ENCODE measurements at regions not wholly inside any gene's neighbourhood (a gene's known extent, or its start where the extent isn't known, plus 50 kb on each side); places are given as distances from the start of the nearest gene placed in this dataset.
"Not testable (repeated sequence)": the region's sequence is repeated elsewhere in the genome, so short reads cannot be mapped to it uniquely, and the experiment has no call there.

DNA sequence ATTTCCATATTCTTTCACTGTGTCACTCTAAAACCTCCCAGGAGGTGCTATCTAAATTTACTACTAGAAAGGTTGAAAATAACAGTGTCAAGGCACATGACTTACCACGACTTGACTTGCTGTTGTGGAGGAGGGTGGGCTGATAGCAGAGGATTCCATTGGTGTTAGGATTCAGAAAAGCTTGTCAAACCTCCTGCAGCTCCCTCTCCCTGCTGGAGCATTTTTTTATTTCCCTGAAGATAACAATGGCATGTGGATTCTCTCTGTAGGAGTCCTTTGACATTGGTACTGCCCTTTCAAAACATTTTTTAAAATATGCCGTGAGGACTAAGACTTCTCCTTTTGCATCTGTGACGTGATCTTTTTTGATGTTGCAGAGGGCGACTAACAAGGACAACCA lies 696.9 kb upstream of the GYPC start:
- Mint-ChIP-seq H3K4me3 (no peak overlapping the region), H3K27ac (no peak overlapping the region), H3K36me3 (no peaks in the 10 kb centered on the region), H3K9me3 (ENCODE audit: low read depth) (peaks cover 9% of the 10 kb centered on the region), H3K27me3 (no peaks in the 10 kb centered on the region), H3K4me1 (ENCODE audit: low read depth) (no peaks in the 10 kb centered on the region)

DNA sequence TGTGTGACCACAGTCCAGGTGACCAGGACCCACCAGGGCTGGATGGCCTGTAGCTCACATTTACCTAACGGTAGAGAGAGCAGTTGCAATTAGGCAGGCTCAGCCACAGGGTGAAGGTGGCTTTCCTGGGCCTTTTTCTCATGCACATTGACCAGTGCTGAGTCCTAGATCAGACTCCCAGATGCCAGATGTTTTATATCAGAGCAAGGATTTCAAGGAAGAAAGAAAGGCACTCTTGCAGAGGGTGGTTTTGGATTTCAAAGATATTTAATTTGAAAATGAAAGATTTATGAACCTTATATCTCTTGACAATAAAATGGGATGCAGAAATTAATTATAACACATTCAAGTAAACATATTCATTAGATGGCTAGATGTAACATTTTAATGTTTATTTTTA lies 694.2 kb upstream of the GYPC start:
- no peaks in the 10 kb centered on the region for H3K27me3 Mint-ChIP-seq
- H3K4me3 Mint-ChIP-seq: no peak overlapping the region
- no peaks in the 10 kb centered on the region for H3K4me1 Mint-ChIP-seq (ENCODE audit: low read depth)
- H3K36me3 Mint-ChIP-seq: no peaks in the 10 kb centered on the region
- peaks cover 5% of the 10 kb centered on the region for H3K9me3 Mint-ChIP-seq (ENCODE audit: low read depth)
- H3K27ac Mint-ChIP-seq: no peak overlapping the region

DNA sequence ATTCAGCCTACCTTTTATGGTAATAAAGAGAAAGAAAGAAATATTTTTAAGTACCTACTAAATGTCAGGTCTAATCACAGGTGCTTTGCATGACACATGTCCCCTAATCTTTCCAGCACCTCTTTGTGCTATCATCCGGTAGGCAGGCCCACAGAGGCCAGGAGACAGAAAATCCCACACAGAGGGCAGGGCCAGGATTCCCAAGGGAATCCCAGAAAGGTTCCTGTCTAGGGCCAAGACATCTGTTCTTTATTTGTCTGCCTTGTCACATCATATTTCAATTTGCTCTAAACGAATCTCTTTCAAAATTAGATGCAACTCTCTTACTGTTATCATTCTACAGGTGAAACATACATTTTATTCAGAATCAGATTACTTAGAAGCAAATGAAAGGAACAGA lies 676.1 kb upstream of the GYPC start:
- Mint-ChIP-seq H3K36me3 (no peaks in the 10 kb centered on the region), H3K9me3 (ENCODE audit: low read depth) (no peaks in the 10 kb centered on the region), H3K4me3 (no peak overlapping the region), H3K27me3 (no peaks in the 10 kb centered on the region), H3K27ac (no peak overlapping the region), H3K4me1 (ENCODE audit: low read depth) (no peaks in the 10 kb centered on the region)

DNA sequence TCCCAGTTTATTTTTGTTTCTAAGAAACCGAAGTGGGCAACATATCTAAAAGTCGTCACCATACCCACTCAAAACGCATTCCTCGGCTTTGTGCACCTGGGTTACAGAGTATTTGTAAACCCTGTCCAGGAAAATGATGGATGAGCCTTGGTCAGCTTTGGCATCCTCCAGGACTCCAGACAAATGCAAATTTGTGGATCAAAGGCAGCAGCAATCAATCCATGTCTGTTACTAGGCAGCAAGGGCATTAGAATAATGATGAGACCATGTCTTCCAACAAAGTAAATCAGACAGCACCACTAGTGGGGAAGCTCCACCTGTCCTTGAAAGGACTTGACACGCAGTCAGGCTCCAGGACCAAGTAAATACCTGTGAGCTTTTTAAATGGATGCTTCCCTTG lies 672.6 kb upstream of the GYPC start:
- Mint-ChIP-seq H3K27me3 (no peaks in the 10 kb centered on the region), H3K36me3 (no peaks in the 10 kb centered on the region), H3K4me1 (ENCODE audit: low read depth) (no peaks in the 10 kb centered on the region), H3K27ac (no peak overlapping the region), H3K9me3 (ENCODE audit: low read depth) (no peaks in the 10 kb centered on the region), H3K4me3 (no peak overlapping the region)

DNA sequence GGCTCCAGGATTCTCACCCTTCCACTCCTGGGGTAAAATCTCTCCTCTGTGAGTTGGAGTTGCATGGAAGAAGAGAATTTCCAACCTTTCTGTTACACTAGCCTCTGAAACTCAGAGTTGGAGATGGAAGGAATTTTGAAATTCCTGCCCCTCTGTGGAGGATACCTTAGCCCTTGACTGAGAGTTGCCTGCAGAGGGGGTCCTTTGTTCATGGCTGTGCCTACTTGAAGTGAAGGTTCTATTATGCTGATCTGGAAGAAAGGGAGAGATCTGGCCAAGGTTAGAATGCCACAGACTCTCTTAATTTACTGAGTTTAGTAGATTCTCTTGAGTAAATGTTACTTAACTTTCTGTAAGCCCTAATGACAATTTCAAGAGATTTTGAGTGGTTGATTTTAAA lies 626.6 kb upstream of the GYPC start:
- H3K9me3 Mint-ChIP-seq (ENCODE audit: low read depth): peaks cover 4% of the 10 kb centered on the region
- no peaks in the 10 kb centered on the region for H3K27me3 Mint-ChIP-seq
- H3K36me3 Mint-ChIP-seq: no peaks in the 10 kb centered on the region
- no peak overlapping the region for H3K4me3 Mint-ChIP-seq
- H3K4me1 Mint-ChIP-seq (ENCODE audit: low read depth): no peaks in the 10 kb centered on the region
- H3K27ac Mint-ChIP-seq: no peak overlapping the region

DNA sequence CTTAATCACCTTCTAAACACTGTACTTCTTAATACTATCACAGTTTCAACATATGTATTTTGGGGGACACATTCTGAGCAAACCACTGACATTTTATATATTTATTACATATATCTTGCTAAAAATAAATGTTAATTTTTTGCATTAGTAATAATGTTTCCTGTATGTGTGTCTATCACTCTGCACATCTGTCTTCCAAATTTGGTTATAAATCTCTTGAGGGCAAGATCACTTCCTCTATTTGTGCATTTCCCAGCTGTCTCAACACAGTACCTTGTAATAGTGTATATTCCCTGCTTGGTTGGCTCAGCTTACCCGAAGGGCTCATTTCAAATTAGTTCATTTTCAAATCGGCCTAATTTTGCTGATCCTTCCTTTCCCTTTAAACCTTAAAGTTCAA lies 617.1 kb upstream of the GYPC start:
- H3K36me3 Mint-ChIP-seq: no peaks in the 10 kb centered on the region
- H3K27me3 Mint-ChIP-seq: no peaks in the 10 kb centered on the region

DNA sequence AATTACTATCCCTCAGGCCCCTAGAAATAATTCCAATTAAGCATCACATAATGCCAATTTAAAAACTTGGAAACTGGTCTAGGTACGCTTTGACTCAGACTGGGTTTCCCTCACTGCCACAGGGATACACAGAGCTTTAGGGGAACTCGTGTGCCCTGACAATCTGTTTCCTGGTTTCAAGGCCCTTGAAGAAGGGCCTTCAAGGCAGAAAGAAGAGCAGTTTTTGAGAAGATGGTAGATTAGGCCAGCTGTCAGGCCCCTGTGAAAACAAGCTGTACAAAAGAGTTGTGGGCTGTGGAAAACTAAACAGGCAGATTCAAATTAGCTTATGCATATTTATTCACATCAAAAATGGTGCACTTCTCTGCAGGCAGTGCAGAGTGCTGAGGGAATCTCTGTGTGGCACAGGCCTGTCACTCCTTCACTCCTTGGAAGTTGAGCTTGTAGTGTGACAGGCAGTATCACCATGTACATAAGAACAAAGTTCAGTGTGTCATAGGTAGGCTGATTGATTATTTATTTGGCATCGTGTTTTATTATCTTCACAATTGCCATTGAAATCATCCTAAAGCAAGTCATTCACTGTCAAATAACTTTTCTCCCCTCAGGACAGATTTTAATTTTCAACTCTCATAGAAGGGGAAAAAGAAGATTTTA lies 614.4 kb upstream of the GYPC start:
- no peaks in the 10 kb centered on the region for H3K4me1 Mint-ChIP-seq (ENCODE audit: low read depth)
- H3K27ac Mint-ChIP-seq: no peak overlapping the region
- H3K9me3 Mint-ChIP-seq (ENCODE audit: low read depth): no peaks in the 10 kb centered on the region
- H3K27me3 Mint-ChIP-seq: no peaks in the 10 kb centered on the region
- H3K4me3 Mint-ChIP-seq: no peak overlapping the region
- no peaks in the 10 kb centered on the region for H3K36me3 Mint-ChIP-seq

More for the DNA sequence above, 617.1 kb upstream of the GYPC start:
- Mint-ChIP-seq H3K4me3 (no peak overlapping the region), H3K27ac (no peak overlapping the region), H3K9me3 (ENCODE audit: low read depth) (no peaks in the 10 kb centered on the region), H3K4me1 (ENCODE audit: low read depth) (no peaks in the 10 kb centered on the region)

DNA sequence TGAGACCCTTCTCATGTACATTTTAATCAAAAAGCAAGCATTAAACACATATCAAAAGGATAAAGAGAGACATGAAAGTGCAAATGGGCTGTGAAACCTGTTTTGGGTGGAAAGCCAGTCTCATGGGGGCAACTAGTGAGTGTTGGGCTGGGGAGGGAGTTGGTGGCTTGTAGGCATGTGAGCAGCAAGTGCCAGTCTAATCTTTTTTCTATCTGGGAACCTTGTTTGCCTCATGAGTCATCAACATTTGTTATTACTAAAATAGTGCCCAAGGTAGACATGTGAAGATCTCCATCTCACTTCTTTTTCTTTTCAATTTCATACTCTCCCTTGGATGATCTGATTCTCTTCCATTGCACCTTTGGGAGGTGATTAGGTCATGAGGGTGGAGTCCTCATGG lies 613.9 kb upstream of the GYPC start:
- H3K4me3 Mint-ChIP-seq: no peak overlapping the region
- H3K4me1 Mint-ChIP-seq (ENCODE audit: low read depth): no peaks in the 10 kb centered on the region
- H3K27me3 Mint-ChIP-seq: no peaks in the 10 kb centered on the region

DNA sequence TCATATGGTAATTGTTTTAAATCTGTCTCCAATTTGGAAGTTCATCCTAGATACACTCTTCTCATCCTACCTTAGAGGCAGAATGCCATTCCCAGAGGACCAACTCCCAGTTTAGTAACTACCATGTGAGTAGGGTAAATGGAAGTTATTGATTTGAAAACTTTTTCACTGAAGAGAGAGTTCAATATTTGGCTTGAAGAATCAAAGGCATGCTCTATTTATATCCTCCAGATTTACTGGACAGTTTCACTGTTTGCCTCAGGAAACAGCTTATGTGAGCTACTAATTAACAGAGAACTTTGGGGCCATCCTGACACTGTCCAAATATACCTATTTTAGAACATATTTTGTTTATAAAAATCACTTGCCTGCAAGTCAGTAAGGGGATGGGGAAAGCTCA lies 607.2 kb upstream of the GYPC start:
- no peaks in the 10 kb centered on the region for H3K36me3 Mint-ChIP-seq
- no peaks in the 10 kb centered on the region for H3K27me3 Mint-ChIP-seq
- H3K4me3 Mint-ChIP-seq: no peak overlapping the region
- H3K9me3 Mint-ChIP-seq (ENCODE audit: low read depth): peaks cover 12% of the 10 kb centered on the region
- H3K27ac Mint-ChIP-seq: no peak overlapping the region
- H3K4me1 Mint-ChIP-seq (ENCODE audit: low read depth): no peaks in the 10 kb centered on the region

More for the DNA sequence above, 613.9 kb upstream of the GYPC start:
- H3K36me3 Mint-ChIP-seq: no peaks in the 10 kb centered on the region
- H3K27ac Mint-ChIP-seq: no peak overlapping the region
- H3K9me3 Mint-ChIP-seq (ENCODE audit: low read depth): no peaks in the 10 kb centered on the region

DNA sequence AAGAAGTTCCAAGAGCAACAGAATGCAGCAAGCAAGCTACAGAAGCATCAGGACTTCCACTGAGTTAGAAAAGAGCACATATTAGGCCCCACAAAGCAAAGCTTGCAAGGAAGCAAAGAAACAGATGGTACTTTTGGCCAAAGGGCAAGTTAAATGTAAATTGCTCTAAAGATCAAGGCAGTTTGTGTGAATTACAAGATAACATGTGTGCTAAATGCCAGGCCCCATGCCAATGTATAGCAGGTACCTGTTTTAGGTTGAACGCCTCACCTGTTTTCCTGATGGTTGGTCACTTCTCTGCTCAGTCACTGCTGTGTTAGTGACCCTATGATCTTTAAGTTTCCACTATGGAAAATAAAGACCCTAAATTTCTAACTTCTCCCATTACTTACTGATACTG lies 606.5 kb upstream of the GYPC start:
- no peaks in the 10 kb centered on the region for H3K4me1 Mint-ChIP-seq (ENCODE audit: low read depth)

DNA sequence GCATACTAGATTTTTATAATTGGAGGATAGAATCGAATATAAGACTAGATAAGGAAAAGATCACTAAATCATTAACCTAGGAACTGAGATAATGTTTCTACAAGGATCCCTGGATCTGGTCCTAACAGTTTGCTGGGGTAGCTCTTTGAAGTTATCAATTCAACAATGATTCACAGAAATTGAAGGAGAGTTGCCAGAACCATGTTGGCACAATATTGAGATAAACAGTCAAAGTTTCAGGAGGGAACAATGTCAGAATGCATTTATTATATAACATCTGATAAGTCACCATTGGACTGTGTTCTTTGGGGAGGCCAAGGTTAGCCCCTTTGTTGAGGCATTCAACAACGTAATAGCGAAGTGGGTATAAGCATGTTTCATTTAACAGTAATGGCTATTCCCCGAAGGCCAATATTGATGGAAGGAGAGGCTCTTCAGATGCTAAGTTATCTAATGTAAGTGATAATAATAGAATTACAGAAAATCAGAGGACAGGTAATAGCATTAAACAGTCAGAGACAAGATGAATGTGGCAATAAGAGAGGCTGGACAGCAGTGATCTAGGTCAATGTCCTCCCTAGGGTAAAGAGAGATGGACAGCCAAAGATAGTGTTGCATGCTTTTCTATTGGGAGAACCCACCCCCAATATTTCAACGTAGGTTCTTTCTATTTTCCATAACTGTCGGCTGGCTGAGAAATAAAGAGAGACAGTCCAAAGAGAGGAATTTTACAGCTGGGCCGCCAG lies 604.8 kb upstream of the GYPC start:
- H3K9me3 Mint-ChIP-seq (ENCODE audit: low read depth): peaks cover 17% of the 10 kb centered on the region
- H3K27me3 Mint-ChIP-seq: no peaks in the 10 kb centered on the region
- no peaks in the 10 kb centered on the region for H3K4me1 Mint-ChIP-seq (ENCODE audit: low read depth)
- no peak overlapping the region for H3K4me3 Mint-ChIP-seq
- H3K36me3 Mint-ChIP-seq: no peaks in the 10 kb centered on the region
- H3K27ac Mint-ChIP-seq: no peak overlapping the region

More for the DNA sequence above, 606.5 kb upstream of the GYPC start:
- peaks cover 14% of the 10 kb centered on the region for H3K9me3 Mint-ChIP-seq (ENCODE audit: low read depth)
- H3K27me3 Mint-ChIP-seq: no peaks in the 10 kb centered on the region
- no peak overlapping the region for H3K4me3 Mint-ChIP-seq
- no peak overlapping the region for H3K27ac Mint-ChIP-seq
- H3K36me3 Mint-ChIP-seq: no peaks in the 10 kb centered on the region

DNA sequence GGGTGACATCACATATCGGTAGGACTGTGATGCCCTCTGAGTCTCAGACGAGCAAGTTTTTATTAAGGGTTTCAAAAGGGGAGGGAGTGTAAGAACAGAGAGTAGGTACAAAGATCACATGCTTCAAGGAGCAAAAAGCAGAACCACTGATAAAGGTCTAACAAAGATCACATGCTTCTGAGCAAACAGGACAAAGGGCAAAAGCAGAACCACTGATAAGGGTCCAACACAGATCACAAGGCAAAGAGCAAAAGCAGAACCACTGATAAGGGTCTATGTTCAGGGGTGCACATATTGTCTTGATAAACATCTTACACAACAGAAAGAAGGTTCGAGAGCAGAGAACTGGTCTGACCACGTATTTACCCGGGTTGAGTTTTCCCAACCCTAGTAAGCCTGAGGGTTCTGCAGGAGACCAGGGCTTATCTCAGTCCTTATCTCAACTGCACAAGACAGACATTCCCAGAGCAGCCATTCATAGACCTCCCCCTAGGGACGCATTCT lies 604.2 kb upstream of the GYPC start:
- H3K27ac Mint-ChIP-seq; H3K4me1 Mint-ChIP-seq (ENCODE audit: low read depth); H3K4me3 Mint-ChIP-seq; H3K27me3 Mint-ChIP-seq; H3K36me3 Mint-ChIP-seq: not testable (repeated sequence)
- peaks cover 17% of the 10 kb centered on the region for H3K9me3 Mint-ChIP-seq (ENCODE audit: low read depth)

DNA sequence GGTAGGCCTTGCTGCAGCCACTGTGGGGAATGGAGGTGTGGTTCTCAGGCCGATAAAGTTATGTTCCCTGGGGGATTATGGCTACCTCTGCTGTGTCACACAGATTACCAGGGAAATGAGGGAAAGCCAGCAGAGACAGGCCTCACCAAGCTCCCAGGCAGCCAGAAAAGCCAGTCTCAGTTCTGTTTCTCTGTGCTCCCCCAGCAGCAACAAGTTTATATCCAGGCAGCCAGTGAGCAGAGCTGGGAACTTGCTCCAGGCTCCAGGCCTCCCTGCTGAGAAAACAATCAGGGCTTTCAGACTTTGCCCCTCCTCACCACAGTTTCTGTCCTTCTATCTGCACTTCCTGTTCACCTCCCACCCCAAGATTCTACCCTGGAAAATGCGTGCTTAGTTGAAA lies 596.6 kb upstream of the GYPC start:
- Mint-ChIP-seq H3K9me3 (ENCODE audit: low read depth) (peaks cover 30% of the 10 kb centered on the region), H3K36me3 (no peaks in the 10 kb centered on the region), H3K27me3 (no peaks in the 10 kb centered on the region)

DNA sequence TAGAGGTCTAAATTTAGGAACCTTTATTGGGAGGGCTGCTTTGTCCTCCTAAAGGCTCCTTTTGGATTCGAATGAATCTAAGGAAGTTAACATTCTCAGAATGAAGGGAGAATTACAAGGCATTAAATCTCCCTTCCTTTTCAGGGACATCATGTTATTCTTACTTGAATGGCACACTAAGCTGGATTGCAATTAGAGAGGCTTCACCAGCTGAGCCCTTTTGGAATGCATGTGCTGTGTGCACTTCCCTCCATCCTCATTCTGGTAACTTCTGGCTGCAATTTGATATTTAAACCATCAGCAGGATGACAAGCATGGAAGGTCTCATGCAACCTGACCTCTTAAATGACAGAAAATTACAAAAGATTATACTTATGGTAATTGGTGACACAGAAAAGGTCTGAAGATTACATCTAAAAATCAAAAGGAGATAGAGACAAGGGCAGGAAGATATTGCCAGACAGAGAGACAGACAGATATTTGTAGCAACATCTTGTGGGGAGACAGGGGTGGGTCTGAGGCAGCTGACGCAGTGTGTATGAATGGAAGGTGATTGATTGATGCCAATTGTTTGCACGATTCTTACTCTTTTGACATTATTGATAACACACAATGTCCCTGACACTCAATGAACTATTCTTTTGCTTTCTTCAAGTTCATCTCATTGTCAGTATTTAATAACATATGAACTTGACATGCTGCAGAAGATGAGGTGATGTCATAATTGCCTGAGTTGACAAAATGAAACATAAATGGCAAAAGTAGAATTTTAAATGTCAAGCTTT lies 570.8 kb upstream of the GYPC start:
- H3K36me3 Mint-ChIP-seq: no peaks in the 10 kb centered on the region
- no peaks in the 10 kb centered on the region for H3K4me1 Mint-ChIP-seq (ENCODE audit: low read depth)
- H3K27me3 Mint-ChIP-seq: no peaks in the 10 kb centered on the region
- H3K4me3 Mint-ChIP-seq: no peak overlapping the region
- H3K9me3 Mint-ChIP-seq (ENCODE audit: low read depth): no peaks in the 10 kb centered on the region
- H3K27ac Mint-ChIP-seq: no peak overlapping the region

More for the DNA sequence above, 596.6 kb upstream of the GYPC start:
- H3K27ac Mint-ChIP-seq: no peak overlapping the region
- no peak overlapping the region for H3K4me3 Mint-ChIP-seq
- no peaks in the 10 kb centered on the region for H3K4me1 Mint-ChIP-seq (ENCODE audit: low read depth)

DNA sequence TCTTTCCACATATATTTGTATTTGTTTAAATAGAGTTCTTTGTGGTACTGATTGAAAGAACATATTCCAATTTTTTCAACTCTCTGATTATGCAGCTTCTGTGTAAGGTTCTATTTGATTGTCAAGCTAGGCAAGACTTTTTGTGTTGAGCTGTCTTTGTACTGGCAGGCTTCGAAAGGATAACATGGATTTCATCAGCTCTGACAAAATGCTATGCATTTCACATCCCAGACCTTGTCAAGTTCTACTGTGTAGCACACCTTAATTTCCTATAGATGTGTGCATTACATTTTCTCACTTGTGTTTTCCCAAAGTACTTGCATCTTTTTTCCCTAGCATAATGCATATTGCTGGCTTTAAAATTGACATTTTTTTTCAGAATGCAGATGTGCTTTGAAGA lies 555.0 kb upstream of the GYPC start:
- Mint-ChIP-seq H3K36me3 (no peaks in the 10 kb centered on the region), H3K4me1 (ENCODE audit: low read depth) (no peaks in the 10 kb centered on the region), H3K27ac (no peak overlapping the region), H3K27me3 (no peaks in the 10 kb centered on the region), H3K4me3 (no peak overlapping the region), H3K9me3 (ENCODE audit: low read depth) (peaks cover 5% of the 10 kb centered on the region)
